DND-41 (cell line): ENCODE measurements at regions not wholly inside any gene's neighbourhood (a gene's known extent, or its start where the extent isn't known, plus 50 kb on each side); places are given as distances from the start of the nearest gene placed in this dataset.

ENCODE experiments used
- ATAC-seq: fragments of 200-7000 bp; cut with Tn5 transposase; 3 replicates; pipeline ENCODE4 v1.9.1; 2021; ENCODE audit warnings: low read depth; ENCODE audit not compliant: insufficient read depth
- DNase-seq: peaks from one replicate; pipeline ENCODE4 v3.0.0-alpha.2; 2020
- H2AFZ ChIP-seq: 2 replicates; pipeline ENCODE4 v1.6.0; 2012; ENCODE audit warnings: low read depth, low read length
- H3K27ac ChIP-seq: 2 replicates; pipeline ENCODE4 v1.5.1; 2012; ENCODE audit warnings: low read length, inconsistent platforms
- H3K27me3 ChIP-seq: fragments of 200-600 bp; sonication (generic); 2 replicates; pipeline ENCODE4 v1.6.0; 2012; ENCODE audit warnings: low read length, mild to moderate bottlenecking, inconsistent platforms; ENCODE audit not compliant: insufficient read depth, poor library complexity
- H3K36me3 ChIP-seq: 2 replicates; pipeline ENCODE4 v1.5.1; 2012; ENCODE audit warnings: low read length, inconsistent platforms; ENCODE audit not compliant: insufficient read depth
- H3K4me1 ChIP-seq: 2 replicates; pipeline ENCODE4 v1.5.1; 2012; ENCODE audit warnings: mild to moderate bottlenecking, low read length; ENCODE audit not compliant: insufficient read depth
- H3K4me2 ChIP-seq: 2 replicates; pipeline ENCODE4 v1.6.0; 2012; ENCODE audit warnings: mild to moderate bottlenecking, moderate library complexity, low read length, inconsistent platforms; ENCODE audit not compliant: insufficient read depth
- H3K4me3 ChIP-seq, 2 experiments: fragments of 200-600 bp in 1 of 2; shearing (Covaris generic) in 1 of 2; 2 replicates each; pipeline ENCODE4 v1.5.1; 2012 to 2016; ENCODE audit warnings: inconsistent platforms in 2 of 2, low read length in 2 of 2, mild to moderate bottlenecking in 2 of 2, low read depth in 1 of 2, moderate library complexity in 1 of 2
- H3K79me2 ChIP-seq: 2 replicates; pipeline ENCODE4 v1.6.0; 2012; ENCODE audit warnings: low read length, inconsistent platforms; ENCODE audit not compliant: insufficient read depth
- H3K9ac ChIP-seq: 2 replicates; pipeline ENCODE4 v1.6.0; 2012; ENCODE audit warnings: low read depth, mild to moderate bottlenecking, inconsistent platforms, low read length, moderate library complexity
- H3K9me3 ChIP-seq: 2 replicates; pipeline ENCODE4 v1.5.1; 2012; ENCODE audit warnings: low read length, moderate library complexity, mild to moderate bottlenecking, inconsistent platforms; ENCODE audit not compliant: insufficient read depth, severe bottlenecking
- H4K20me1 ChIP-seq: 2 replicates; pipeline ENCODE4 v1.6.0; 2012; ENCODE audit warnings: low read length; ENCODE audit not compliant: insufficient read depth
- EZH2 ChIP-seq: IDR thresholded peaks from 3 replicates; pipeline ENCODE4 v1.6.1; 2012; ENCODE audit warnings: borderline replicate concordance, low read depth, mild to moderate bottlenecking, moderate library complexity, low read length, inconsistent platforms; ENCODE audit not compliant: severe bottlenecking
- TF ChIP-seq, protein P1 (sequence below): IDR thresholded peaks from 2 replicates; pipeline ENCODE4 v1.5.1; 2012; ENCODE audit warnings: borderline replicate concordance, low read length, moderate library complexity, mild to moderate bottlenecking; ENCODE audit not compliant: poor library complexity, severe bottlenecking; ENCODE audit errors: extremely low read depth

- no peaks in the 10 kb centered on the region for H3K27me3 ChIP-seq
- no peaks in the 10 kb centered on the region for H3K4me1 ChIP-seq
- no peak overlapping the region for H3K9ac ChIP-seq
- H3K4me3 ChIP-seq, result no peak overlapping the region
- no peak overlapping the region for H3K27ac ChIP-seq
- no peaks in the 10 kb centered on the region for H3K79me2 ChIP-seq
- no peak overlapping the region for H3K4me2 ChIP-seq
- DNase-seq (no peak), ATAC-seq (no peak)
- H2AFZ ChIP-seq, result no peak overlapping the region
- no peaks in the 10 kb centered on the region for H3K36me3 ChIP-seq
- H3K9me3 ChIP-seq, result no peaks in the 10 kb centered on the region
- TF ChIP-seq, protein P1, sequence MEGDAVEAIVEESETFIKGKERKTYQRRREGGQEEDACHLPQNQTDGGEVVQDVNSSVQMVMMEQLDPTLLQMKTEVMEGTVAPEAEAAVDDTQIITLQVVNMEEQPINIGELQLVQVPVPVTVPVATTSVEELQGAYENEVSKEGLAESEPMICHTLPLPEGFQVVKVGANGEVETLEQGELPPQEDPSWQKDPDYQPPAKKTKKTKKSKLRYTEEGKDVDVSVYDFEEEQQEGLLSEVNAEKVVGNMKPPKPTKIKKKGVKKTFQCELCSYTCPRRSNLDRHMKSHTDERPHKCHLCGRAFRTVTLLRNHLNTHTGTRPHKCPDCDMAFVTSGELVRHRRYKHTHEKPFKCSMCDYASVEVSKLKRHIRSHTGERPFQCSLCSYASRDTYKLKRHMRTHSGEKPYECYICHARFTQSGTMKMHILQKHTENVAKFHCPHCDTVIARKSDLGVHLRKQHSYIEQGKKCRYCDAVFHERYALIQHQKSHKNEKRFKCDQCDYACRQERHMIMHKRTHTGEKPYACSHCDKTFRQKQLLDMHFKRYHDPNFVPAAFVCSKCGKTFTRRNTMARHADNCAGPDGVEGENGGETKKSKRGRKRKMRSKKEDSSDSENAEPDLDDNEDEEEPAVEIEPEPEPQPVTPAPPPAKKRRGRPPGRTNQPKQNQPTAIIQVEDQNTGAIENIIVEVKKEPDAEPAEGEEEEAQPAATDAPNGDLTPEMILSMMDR, result no peak
- no peak for TF ChIP-seq EZH2
- H4K20me1 ChIP-seq, result peaks cover 3% of the 10 kb centered on the region; the same call in 1 of the 2 replicates
These were observed 153.1 kb upstream of the RPS6KA2 start for GRCh38 chr6:166779963-166780683.

DNA sequence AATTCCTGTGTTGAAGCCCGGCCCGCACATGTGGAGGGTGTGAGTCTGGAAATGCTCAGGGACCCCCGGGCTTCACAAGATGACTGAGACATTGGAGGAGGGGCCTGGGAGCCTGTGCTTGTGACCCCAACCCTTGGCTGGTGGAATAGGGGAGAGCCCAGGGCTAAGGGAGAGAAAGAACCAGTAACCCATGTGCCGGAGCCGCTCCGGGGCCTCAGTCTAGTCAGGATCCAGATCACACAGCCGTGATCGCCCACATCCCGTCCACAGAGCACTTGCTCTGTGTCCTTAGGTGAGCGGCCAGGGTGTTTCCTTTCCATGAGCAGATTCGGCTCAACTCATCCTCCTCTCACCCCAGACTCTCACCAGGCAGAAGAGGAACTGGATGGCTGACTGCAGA lies 152.3 kb upstream of the RPS6KA2 start:
- Histone ChIP-seq H4K20me1 (peaks cover 3% of the 10 kb centered on the region; the same call in 1 of the 2 replicates), H3K79me2 (no peaks in the 10 kb centered on the region), H2AFZ (no peak overlapping the region), H3K36me3 (no peaks in the 10 kb centered on the region), H3K27me3 (no peaks in the 10 kb centered on the region), H3K4me3 (no peak overlapping the region), H3K27ac (no peak overlapping the region), H3K9ac (no peak overlapping the region), H3K9me3 (no peaks in the 10 kb centered on the region), H3K4me1 (no peaks in the 10 kb centered on the region), H3K4me2 (no peak overlapping the region)
- no peak for TF ChIP-seq EZH2
- TF ChIP-seq, protein P1, result no peak
- no peak for ATAC-seq
- no peak for DNase-seq

DNA sequence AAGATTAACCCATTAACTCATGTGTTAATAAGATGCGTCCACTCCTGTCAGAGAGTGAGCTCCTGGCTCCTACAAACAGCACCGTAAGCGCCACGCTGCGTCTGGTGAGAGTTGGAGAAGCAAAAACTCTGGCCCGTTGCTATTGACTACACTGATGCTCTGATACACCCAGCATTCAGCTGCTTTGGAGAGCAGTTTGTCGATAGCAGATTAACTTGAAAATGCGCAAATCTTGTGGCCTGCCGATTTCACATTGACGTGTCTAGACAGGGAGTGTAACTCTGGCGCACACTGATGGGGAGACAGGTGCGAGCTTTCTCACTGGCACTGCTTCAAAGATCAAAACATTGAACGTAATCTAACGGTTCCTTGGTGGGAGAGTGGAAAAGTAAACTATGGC lies 151.7 kb upstream of the RPS6KA2 start:
- Histone ChIP-seq H3K27me3 (no peaks in the 10 kb centered on the region), H3K4me3 (no peak overlapping the region), H4K20me1 (peaks cover 3% of the 10 kb centered on the region; the same call in 1 of the 2 replicates), H3K4me1 (no peaks in the 10 kb centered on the region), H2AFZ (no peak overlapping the region), H3K9me3 (no peaks in the 10 kb centered on the region), H3K36me3 (no peaks in the 10 kb centered on the region), H3K9ac (no peak overlapping the region), H3K4me2 (no peak overlapping the region), H3K79me2 (no peaks in the 10 kb centered on the region), H3K27ac (no peak overlapping the region)
- no peak for TF ChIP-seq EZH2
- TF ChIP-seq, protein P1, result no peak
- ATAC-seq, result no peak
- DNase-seq, result no peak

DNA sequence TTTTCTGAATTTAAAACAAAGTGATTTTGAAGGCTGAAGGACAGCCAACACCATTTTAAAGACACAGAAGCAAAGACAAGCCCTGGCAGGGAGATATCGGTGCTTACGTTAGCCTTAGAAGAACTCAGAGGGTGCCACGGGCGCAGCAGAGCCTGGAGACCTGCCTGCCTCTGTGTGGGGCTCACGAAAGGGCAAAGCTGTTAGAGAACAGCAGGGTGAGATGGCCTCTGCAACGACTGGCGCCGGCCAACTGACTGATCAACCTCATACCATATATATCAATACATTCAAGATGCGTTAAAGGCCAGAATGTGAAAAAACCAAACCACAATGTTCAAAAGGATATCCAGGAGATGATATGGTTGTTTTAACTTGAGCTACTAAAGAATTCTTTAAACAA lies 151.0 kb upstream of the RPS6KA2 start:
- H3K4me2 ChIP-seq, result no peak overlapping the region
- ATAC-seq, result no peak
- no peak for TF ChIP-seq EZH2
- TF ChIP-seq, protein P1, result no peak
- H3K4me1 ChIP-seq, result no peaks in the 10 kb centered on the region
- DNase-seq, result no peak
- H4K20me1 ChIP-seq, result peaks cover 3% of the 10 kb centered on the region; the same call in 1 of the 2 replicates
- no peaks in the 10 kb centered on the region for H3K9me3 ChIP-seq
- H3K27me3 ChIP-seq, result no peaks in the 10 kb centered on the region
- no peak overlapping the region for H3K9ac ChIP-seq
- H3K79me2 ChIP-seq, result no peaks in the 10 kb centered on the region
- H3K36me3 ChIP-seq, result no peaks in the 10 kb centered on the region
- H3K27ac ChIP-seq, result no peak overlapping the region
- H3K4me3 ChIP-seq, result no peak overlapping the region
- no peak overlapping the region for H2AFZ ChIP-seq
